Left cardiac atrium (tissue), 4 donors: ENCODE measurements at regions not wholly inside any gene's neighbourhood (a gene's known extent, or its start where the extent isn't known, plus 50 kb on each side); places are given as distances from the start of the nearest gene placed in this dataset.
"Not testable (repeated sequence)": the region's sequence is repeated elsewhere in the genome, so short reads cannot be mapped to it uniquely, and the experiment has no call there.

ENCODE experiments used
- ATAC-seq, 2 donors: fragments of 200-7000 bp; cut with Tn5 transposase; one replicate each; pipeline ENCODE4 v1.9.1; 2020; ENCODE audit warnings: mild to moderate bottlenecking in 2 of 2, moderate library complexity in 2 of 2
- DNase-seq: peaks from one replicate; pipeline ENCODE4 v3.0.0-alpha.2; 2020
- intact Hi-C, 2 donors: fragments of 100-400 bp; cut with DNase I; formaldehyde crosslinking; loops; one replicate each; pipeline versions ENCODE4 v1.14.1 to v1.15.1; 2022 to 2023
- donor health status: DM: no; HTN: yes; CAD: no.
- donor health status: DM: no; HTN: yes; CAD: no; lungs with severe emphysema.
- donor health status: DM: yes; HTN: yes; CAD: no.
- donor health status: Dilated cardiomyopathy.

- intact Hi-C loops, result no loop called here
- ATAC-seq, result no peak
- no peak for DNase-seq
Observed at GRCh38 chr5:6244339-6244714, 134.0 kb downstream of the MED10 start.

- DNase-seq (no peak), ATAC-seq (no peak)
- intact Hi-C loops, result no loop called here
Observed at GRCh38 chr5:6243706-6244338, 134.5 kb downstream of the MED10 start.

GRCh38 chr5:6241056-6241455 is 137.3 kb downstream of the MED10 start:
- ATAC-seq, DNase-seq, intact Hi-C loops: not testable (repeated sequence)

GRCh38 chr5:6236858-6237481 is 141.4 kb downstream of the MED10 start:
- intact Hi-C loops, result no loop called here
- ATAC-seq (no peak), DNase-seq (no peak)

GRCh38 chr5:6236170-6236793 is 142.1 kb downstream of the MED10 start:
- ATAC-seq, result no peak
- intact Hi-C loops, result no loop called here
- DNase-seq, result no peak

- no peak for DNase-seq
- ATAC-seq, result no peak
- intact Hi-C loops, result no loop called here
Observed at GRCh38 chr5:6235726-6236125, 142.6 kb downstream of the MED10 start.

- intact Hi-C loops, result no loop called here
- DNase-seq, result no peak
- ATAC-seq, result no peak
Observed at GRCh38 chr5:6228257-6229250, 149.8 kb downstream of the MED10 start.

- ATAC-seq (no peak), DNase-seq (no peak)
- intact Hi-C loops, result no loop called here
Observed at GRCh38 chr5:6225121-6225607, 153.2 kb downstream of the MED10 start.

- no peak for ATAC-seq
- no peak for DNase-seq
- intact Hi-C loops, result no loop called here
Observed at GRCh38 chr5:6224406-6224805, 153.9 kb downstream of the MED10 start.

- ATAC-seq (no peak), DNase-seq (no peak)
- intact Hi-C loops, result no loop called here
Observed at GRCh38 chr5:6222899-6223298, 155.4 kb downstream of the MED10 start.

GRCh38 chr5:6222121-6222520 is 156.2 kb downstream of the MED10 start:
- no peak for DNase-seq
- ATAC-seq, result no peak
- intact Hi-C loops, result no loop called here

GRCh38 chr5:6221141-6221626 is 157.2 kb downstream of the MED10 start:
- intact Hi-C loops, result no loop called here
- no peak for DNase-seq
- ATAC-seq, result no peak

- ATAC-seq (no peak), DNase-seq (no peak)
- intact Hi-C loops, result no loop called here
Observed at GRCh38 chr5:6220346-6221088, 157.8 kb downstream of the MED10 start.

- no peak for ATAC-seq
- DNase-seq, result no peak
- intact Hi-C loops, result no loop called here
Observed at GRCh38 chr5:6218517-6218916, 159.8 kb downstream of the MED10 start.

GRCh38 chr5:6218116-6218515 is 160.2 kb downstream of the MED10 start:
- DNase-seq, result no peak
- ATAC-seq, result no peak
- intact Hi-C loops, result no loop called here

- intact Hi-C loops, result no loop called here
- DNase-seq (no peak), ATAC-seq (no peak)
Observed at GRCh38 chr5:6216471-6217075, 161.8 kb downstream of the MED10 start.

- no peak for DNase-seq
- intact Hi-C loops, result no loop called here
- ATAC-seq, result no peak
Observed at GRCh38 chr5:6215891-6216290, 162.5 kb downstream of the MED10 start.

- ATAC-seq, result no peak
- no peak for DNase-seq
- intact Hi-C loops, result no loop called here
Observed at GRCh38 chr5:6212244-6212643, 166.1 kb downstream of the MED10 start.
